NCI-H146 treated with DMSO at 0.1 percent for 48 hours (cell line): ENCODE measurements at regions not wholly inside any gene's neighbourhood (a gene's known extent, or its start where the extent isn't known, plus 50 kb on each side); places are given as distances from the start of the nearest gene placed in this dataset.

Source experiments
- DNase-seq: peaks from one replicate; lab custom pipeline; 2025; ENCODE audit not compliant: unreplicated experiment; lab: John Stamatoyannopoulos, UW

GRCh38 chr1:5480906-5481305 is 511.3 kb downstream of the NPHP4 start:
- no peak for DNase-seq

- DNase-seq, result no peak
Observed at GRCh38 chr1:5479876-5480646, 512.2 kb downstream of the NPHP4 start.

GRCh38 chr1:5478961-5479360 is 513.3 kb downstream of the NPHP4 start:
- DNase-seq, result no peak

- no peak for DNase-seq
Observed at GRCh38 chr1:5478156-5478695, 514.0 kb downstream of the NPHP4 start.

GRCh38 chr1:5477716-5478115 is 514.5 kb downstream of the NPHP4 start:
- no peak for DNase-seq

- DNase-seq, result no peak
Observed at GRCh38 chr1:5475572-5475971, 516.7 kb downstream of the NPHP4 start.

GRCh38 chr1:5473268-5473667 is 519.0 kb downstream of the NPHP4 start:
- no peak for DNase-seq

- DNase-seq, result no peak
Observed at GRCh38 chr1:5466487-5466886, 525.7 kb downstream of the NPHP4 start.

- no peak for DNase-seq
Observed at GRCh38 chr1:5465281-5465711, 526.9 kb downstream of the NPHP4 start.

- no peak for DNase-seq
Observed at GRCh38 chr1:5464366-5464765, 527.9 kb downstream of the NPHP4 start.

GRCh38 chr1:5460974-5461373 is 531.3 kb downstream of the NPHP4 start:
- no peak for DNase-seq

GRCh38 chr1:5459839-5460610 is 532.2 kb downstream of the NPHP4 start:
- DNase-seq, result no peak

- DNase-seq, result no peak
Observed at GRCh38 chr1:5458248-5458647, 534.0 kb downstream of the NPHP4 start.

GRCh38 chr1:5456090-5456811 is 536.0 kb downstream of the NPHP4 start:
- no peak for DNase-seq

- no peak for DNase-seq
Observed at GRCh38 chr1:5455651-5456050, 536.6 kb downstream of the NPHP4 start.

GRCh38 chr1:5455056-5455455 is 537.2 kb downstream of the NPHP4 start:
- no peak for DNase-seq

- DNase-seq, result no peak
Observed at GRCh38 chr1:5453347-5453746, 538.9 kb downstream of the NPHP4 start.

GRCh38 chr1:5451671-5452070 is 540.6 kb downstream of the NPHP4 start:
- no peak for DNase-seq

- DNase-seq, result no peak
Observed at GRCh38 chr1:5448486-5448885, 543.7 kb downstream of the NPHP4 start.

GRCh38 chr1:5447503-5447960 is 544.7 kb downstream of the NPHP4 start:
- no peak for DNase-seq

- no peak for DNase-seq
Observed at GRCh38 chr1:5444396-5444795, 547.8 kb downstream of the NPHP4 start.
